NCI-H2029 (cell line): ENCODE measurements at regions not wholly inside any gene's neighbourhood (a gene's known extent, or its start where the extent isn't known, plus 50 kb on each side); places are given as distances from the start of the nearest gene placed in this dataset.

Experiments
- DNase-seq: peaks from one replicate; lab custom pipeline; 2025; lab: John Stamatoyannopoulos, UW

- no peak for DNase-seq
Observed at GRCh38 chr10:78924319-78925003, 144.3 kb upstream of the ZMIZ1 start.

- no peak for DNase-seq
Observed at GRCh38 chr10:78925275-78925674, 143.5 kb upstream of the ZMIZ1 start.

GRCh38 chr10:78925800-78926319 is 142.9 kb upstream of the ZMIZ1 start:
- no peak for DNase-seq

GRCh38 chr10:78927257-78927995 is 141.3 kb upstream of the ZMIZ1 start:
- DNase-seq = no peak

GRCh38 chr10:78928330-78928729 is 140.4 kb upstream of the ZMIZ1 start:
- DNase-seq = no peak

GRCh38 chr10:78929541-78929940 is 139.2 kb upstream of the ZMIZ1 start:
- DNase-seq = no peak

GRCh38 chr10:78931321-78932053 is 137.3 kb upstream of the ZMIZ1 start:
- no peak for DNase-seq

- DNase-seq = no peak
Observed at GRCh38 chr10:78932054-78932386, 136.7 kb upstream of the ZMIZ1 start.

GRCh38 chr10:78932861-78933260 is 135.9 kb upstream of the ZMIZ1 start:
- DNase-seq = no peak

- DNase-seq = no peak
Observed at GRCh38 chr10:78933828-78934531, 134.8 kb upstream of the ZMIZ1 start.

- no peak for DNase-seq
Observed at GRCh38 chr10:78934532-78934898, 134.3 kb upstream of the ZMIZ1 start.

GRCh38 chr10:78934994-78935602 is 133.7 kb upstream of the ZMIZ1 start:
- no peak for DNase-seq

GRCh38 chr10:78935697-78936407 is 132.9 kb upstream of the ZMIZ1 start:
- DNase-seq = no peak

- DNase-seq = no peak
Observed at GRCh38 chr10:78936412-78937342, 132.1 kb upstream of the ZMIZ1 start.

- DNase-seq = no peak
Observed at GRCh38 chr10:78937393-78937792, 131.4 kb upstream of the ZMIZ1 start.

GRCh38 chr10:78937800-78938694 is 130.7 kb upstream of the ZMIZ1 start:
- DNase-seq = no peak

- DNase-seq = no peak
Observed at GRCh38 chr10:78938695-78939672, 129.8 kb upstream of the ZMIZ1 start.

GRCh38 chr10:78942091-78942501 is 126.7 kb upstream of the ZMIZ1 start:
- DNase-seq = no peak
